CD4-positive, alpha-beta T cell treated with Interleukin-21 for 1 hour (primary cell): ENCODE measurements at regions not wholly inside any gene's neighbourhood (a gene's known extent, or its start where the extent isn't known, plus 50 kb on each side); places are given as distances from the start of the nearest gene placed in this dataset.
"Not testable (repeated sequence)": the region's sequence is repeated elsewhere in the genome, so short reads cannot be mapped to it uniquely, and the experiment has no call there.

ENCODE experiments used
- DNase-seq: peaks from one replicate; pipeline ENCODE4 v3.0.0-alpha.2; 2020

DNA sequence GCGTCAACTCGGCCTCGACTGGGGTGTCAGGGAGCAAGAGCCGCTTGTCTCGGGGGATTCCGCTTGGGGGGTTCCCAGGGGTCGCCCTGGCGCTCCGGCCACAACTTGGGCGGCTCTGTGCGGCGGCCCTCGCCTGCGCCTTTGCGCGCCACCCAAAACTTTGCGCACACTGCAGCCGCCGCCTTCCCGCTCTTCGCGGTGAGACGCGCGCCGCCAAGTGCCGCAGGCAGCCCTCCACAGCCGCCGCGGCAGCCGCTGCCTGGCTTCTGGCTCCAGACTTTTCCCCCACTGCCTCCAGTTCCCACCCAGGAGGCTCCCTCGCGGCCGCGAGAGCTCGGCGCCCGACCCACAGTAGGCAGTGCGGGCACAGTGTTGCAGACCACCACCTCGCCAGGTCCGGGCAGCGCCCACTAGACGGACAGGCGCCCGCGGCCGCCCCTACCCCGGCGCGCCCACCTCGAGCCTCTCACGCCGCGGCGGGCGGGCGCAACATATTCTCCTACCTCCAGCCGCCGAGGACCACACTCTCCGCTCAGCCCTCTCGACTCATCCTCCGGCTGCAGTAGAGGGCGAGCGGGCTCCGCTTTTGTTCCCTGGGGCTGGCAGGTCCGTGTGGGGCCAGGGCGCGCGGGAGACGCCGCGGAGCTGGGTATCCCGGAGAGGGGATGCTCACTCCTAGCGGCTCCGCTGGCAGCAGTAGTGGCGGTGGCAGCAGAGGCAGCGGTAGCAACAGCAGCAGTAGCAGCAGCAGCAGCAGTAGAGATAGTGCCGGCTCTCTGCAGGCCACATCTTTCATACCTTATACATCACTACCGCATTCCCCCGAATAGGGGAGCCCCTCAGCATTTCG is 296.6 kb downstream of the OMA1 start:
- no peak for DNase-seq

DNA sequence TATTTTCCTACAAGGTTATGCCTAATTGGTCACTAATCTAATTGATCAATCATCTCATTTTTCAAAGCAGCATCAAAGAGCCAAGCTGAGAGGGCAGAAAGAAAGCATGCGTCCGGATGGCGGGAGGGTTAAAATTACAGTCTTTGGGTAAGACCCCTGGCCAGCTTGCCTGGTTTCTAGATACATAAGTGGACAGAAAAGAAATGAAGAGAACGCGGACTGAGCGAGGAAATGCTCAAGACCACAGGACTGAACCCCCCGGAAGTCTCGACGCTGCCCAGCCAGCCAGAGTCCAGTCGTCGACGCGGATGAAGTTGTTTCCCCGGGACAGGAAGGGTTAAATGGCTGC is 297.2 kb downstream of the OMA1 start:
- no peak for DNase-seq

GRCh38 chr1:58248791-58249190 is 297.7 kb downstream of the OMA1 start:
- DNase-seq, result no peak

- no peak for DNase-seq
Observed at GRCh38 chr1:58248072-58248471, 298.5 kb downstream of the OMA1 start.

DNA sequence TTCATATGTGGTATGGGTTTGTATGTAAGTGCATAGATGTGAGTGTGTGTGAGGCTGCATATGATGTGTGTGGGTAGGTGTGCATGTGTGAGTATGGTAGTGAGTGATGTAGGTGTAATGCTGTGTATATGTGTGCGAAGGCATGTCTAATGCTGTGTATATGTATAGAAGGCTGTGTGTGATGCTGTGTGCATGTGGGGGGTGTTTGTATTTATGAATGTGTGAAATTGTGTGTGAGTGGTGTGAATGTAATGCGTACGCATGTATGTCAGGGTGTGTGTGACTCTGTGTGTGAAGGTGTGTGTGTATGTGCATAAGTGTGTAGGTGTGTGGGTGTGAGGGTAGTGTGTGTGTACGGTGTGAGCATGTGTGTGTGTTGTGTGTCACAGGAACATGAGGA is 300.0 kb downstream of the OMA1 start:
- DNase-seq, result no peak

DNA sequence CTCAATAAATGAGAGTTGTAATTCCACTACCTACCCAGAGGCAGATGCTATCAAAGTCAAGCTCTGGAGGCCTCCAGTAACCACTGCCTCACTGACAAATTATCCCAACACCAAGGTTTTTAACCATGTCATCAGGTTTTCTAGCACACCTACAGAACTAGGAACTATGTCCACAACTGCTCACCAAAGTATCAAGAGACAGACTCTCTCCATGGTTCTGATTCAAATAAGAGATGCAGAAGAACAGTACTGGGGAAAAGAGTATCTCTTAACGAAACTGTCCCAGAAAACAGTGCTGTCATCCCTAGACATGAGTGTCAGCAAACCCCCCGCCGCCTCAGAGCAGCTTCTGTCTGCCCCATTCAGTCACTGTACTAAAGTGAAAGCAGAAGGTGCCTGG is 301.7 kb downstream of the OMA1 start:
- DNase-seq, result no peak

- DNase-seq, result no peak
Observed at GRCh38 chr1:58238846-58239245, 307.7 kb downstream of the OMA1 start.

DNA sequence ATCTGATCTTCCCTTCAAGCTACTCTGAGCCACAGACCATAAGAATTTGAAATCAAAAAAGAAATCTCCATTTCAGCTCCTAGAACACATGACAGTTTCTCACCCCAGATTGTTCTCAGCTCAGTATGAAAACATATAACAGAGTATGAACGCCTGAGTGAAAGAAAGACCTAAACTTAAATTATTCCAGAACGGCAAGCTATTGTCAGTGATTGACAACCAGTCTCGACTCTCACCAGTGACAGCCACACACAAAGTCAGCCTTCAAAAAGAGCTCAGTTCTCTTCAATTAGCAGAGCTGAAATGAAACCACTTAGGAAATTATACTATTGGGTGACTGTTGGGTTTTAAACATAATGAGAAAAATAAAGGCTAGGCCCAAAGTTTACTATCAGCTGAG is 312.8 kb downstream of the OMA1 start:
- DNase-seq, result no peak

GRCh38 chr1:58231204-58231603 is 315.3 kb downstream of the OMA1 start:
- DNase-seq, result no peak

DNA sequence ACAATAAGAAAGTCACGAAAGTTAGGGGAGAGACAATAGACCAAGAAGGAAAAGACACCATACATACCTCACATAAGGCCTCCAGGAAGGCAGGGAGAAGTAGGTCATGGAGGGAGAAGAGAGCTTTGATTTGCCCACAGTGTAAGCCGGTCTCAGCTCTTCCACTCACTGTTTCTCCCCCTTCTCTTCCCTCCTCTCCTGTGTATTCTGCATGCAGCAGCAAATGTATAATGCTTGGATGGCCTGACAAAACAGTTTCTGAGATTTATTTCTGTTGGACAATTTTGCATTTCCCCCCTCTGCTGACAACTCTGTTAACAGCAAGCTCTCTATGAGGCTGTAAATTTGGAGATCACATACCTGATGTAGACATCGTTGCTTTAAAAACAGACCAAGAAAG is 318.9 kb downstream of the OMA1 start:
- no peak for DNase-seq

GRCh38 chr1:58223522-58223921 is 323.0 kb downstream of the OMA1 start:
- DNase-seq, result no peak

GRCh38 chr1:58220836-58221472 is 325.6 kb downstream of the OMA1 start:
- no peak for DNase-seq

GRCh38 chr1:58216169-58216568 is 330.4 kb downstream of the OMA1 start:
- not testable (repeated sequence) for DNase-seq

DNA sequence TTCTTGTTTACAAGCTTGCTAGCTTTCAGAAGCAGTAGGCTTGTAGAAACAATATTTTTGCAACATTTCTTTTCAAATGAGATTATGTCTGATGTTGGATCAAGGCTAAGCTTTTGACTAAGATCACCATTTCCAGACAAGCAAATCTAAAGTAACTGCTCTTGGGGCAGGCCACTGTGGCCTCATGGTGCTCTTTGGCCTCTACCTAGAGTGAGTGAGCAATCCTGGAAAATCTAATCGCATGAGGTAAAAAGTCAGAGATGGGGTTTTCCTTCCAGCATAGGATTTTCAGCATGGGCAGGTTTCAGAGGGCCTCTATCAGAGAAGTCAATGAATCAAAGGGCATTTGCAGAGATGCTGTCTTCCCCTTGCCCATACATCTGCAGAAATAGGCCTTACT is 331.9 kb downstream of the OMA1 start:
- no peak for DNase-seq

DNA sequence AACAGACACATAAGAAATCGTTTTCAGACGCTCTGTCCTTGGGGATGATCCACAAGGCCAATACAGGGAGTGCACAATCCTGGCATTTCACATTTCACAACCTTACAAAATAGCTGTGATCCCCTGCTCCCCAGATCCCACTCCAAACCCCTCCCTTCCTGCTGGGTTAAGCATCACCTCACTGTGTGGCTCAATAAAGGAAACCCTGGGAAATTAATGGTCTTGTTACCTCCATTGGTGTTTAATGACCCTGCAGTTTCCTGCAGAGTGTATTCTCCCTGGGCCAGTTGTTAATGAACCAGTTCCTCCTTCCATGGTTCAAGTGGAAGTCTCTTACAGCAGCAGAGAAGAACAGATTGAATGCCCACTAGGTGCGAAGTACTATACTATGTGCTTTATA is 334.7 kb downstream of the OMA1 start:
- DNase-seq, result no peak

DNA sequence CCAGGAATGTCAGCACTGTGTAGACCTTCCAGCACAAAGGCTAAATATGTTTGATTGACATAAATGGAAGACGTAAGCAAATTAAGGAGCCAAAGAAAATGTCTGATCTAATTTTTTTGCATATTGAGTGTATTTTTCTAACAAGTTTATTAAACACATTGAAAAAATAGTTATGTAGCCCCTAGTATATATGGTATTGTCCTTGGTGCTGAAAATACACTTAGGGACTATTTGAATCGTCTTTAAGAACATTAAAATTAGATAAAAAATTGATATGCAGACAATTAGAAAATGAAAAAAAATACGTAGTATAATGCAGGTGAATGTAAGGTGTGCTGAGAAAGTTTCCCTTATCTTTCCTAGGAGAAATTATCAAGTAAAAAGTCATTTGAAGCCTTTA is 337.0 kb downstream of the OMA1 start:
- no peak for DNase-seq

DNA sequence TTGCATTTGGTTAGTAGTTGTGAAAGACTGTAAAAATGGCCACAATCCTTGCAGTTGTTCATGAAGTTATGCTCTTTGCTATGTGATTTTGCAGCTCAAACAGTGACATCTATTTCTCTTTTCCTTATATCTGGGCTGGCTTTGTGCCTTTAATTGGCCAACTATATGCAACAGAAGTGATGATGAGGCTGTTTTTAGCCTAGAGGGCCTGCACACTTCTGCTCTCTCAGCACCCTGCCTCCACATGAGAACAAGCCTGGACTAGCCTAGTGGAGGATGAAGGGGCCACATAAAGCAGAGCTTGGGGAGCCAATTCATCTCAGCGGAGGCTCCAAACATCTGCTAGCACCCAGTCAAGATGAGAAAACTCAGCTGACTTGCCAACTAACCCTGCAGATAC is 339.8 kb downstream of the OMA1 start:
- DNase-seq, result no peak

- DNase-seq, result no peak
Observed at GRCh38 chr1:58204284-58204683, 342.2 kb downstream of the OMA1 start.

DNA sequence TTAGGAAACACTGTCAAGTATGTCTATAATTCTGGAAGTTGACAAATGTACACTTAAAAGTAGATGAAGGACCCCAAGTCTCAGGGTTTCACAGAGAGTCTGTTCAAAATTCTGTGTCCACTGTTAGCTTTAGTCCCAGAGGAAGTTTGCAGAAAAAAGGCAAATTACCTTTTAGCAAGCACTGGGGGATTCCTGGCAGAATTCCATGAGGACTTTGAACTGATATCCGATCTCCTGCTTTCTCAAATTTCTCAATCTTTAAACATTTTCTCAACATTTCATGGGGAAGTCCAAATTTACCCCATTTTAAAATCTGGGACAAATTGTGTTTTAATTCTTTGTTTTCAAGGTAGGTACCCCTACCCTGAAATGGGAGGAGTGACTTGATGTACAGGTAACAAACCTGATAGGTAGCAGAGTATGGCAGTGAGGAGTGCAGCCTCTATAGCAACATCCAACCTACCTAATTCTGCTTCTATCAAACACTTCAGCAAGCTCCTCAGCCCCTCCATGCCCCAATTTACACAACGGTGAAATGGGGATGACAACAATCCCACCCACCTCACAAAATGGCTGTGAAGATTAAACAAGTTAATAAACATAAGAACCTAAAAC is 344.9 kb downstream of the OMA1 start:
- DNase-seq, result no peak

- DNase-seq, result no peak
Observed at GRCh38 chr1:58200437-58200836, 346.1 kb downstream of the OMA1 start.

- DNase-seq, result no peak
Observed at GRCh38 chr1:58197811-58198210, 348.7 kb downstream of the OMA1 start.

DNA sequence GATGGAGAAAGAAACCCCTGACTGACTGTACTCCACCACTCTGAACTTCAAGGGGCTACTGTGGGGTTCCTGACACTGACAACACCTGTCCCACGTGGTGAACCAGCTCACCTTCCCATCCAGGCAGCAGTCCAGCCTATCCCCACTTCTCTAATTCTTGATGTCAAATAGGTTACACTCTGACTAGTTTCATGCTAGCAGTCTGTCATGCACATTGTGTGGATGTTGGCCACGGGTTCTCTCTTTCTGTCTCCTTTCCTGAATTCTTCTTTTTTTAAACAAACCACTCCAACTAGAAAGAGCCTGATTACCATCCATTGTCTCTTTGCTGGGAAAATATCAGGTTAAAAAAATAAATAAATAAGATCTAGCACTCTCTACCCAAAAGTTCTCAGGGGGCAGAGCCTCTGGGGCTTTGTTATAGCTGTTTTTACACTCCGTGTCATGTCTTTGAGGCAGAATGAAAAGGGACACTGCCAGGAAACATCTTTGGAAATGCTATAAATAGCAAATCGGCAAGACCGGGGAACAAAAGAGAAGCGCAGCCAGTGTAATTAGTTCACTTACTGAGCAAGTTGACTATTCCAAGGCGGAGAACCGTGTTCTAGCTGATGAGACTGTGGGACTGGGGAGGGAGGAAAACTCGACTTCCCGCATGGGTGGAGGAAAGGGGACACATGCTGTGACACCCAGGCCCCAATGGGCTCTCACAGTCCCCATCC is 356.1 kb downstream of the OMA1 start:
- no peak for DNase-seq

- no peak for DNase-seq
Observed at GRCh38 chr1:58189453-58189852, 357.1 kb downstream of the OMA1 start.

DNA sequence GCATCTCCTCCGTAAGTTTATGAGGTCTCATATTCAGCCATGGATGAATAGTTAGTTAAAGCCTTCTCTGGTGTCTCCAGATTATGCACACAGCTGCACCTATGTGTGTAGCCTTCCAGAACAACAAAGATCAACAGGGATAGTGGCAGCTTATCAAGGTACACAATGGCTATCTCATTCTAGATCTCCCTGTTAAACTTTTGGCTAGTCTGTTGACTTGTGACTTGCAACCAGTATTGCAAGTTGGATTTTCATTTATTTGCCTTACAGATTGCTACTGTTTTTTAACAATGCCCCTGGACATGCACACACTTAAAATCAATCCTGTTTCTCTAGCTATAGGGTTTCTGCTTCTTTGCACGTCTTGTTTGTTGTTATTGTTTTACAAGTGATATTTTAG is 363.2 kb downstream of the OMA1 start:
- DNase-seq, result no peak
